HepG2 (cell line): ENCODE measurements at regions not wholly inside any gene's neighbourhood (a gene's known extent, or its start where the extent isn't known, plus 50 kb on each side); places are given as distances from the start of the nearest gene placed in this dataset.
A peak's percentile ranks its signal among the peaks of the same experiment; 100 is the strongest.

ENCODE experiments used
- AGO2 ChIP-seq: fragments of 200-400 bp; formaldehyde crosslinking; optimal IDR thresholded peaks from 2 replicates; pipeline ENCODE3; 2017; ENCODE audit warnings: mild to moderate bottlenecking, low read depth, low read length, moderate library complexity
- ARNT2 ChIP-seq: sonication (generic); formaldehyde crosslinking; IDR thresholded peaks from 2 replicates; pipeline ENCODE4 v1.8.0; 2022; ENCODE audit warnings: mild to moderate bottlenecking, low read depth, missing genetic modification reagents, moderate library complexity
- ATAD3A ChIP-seq: sonication (generic); formaldehyde crosslinking; IDR thresholded peaks from 2 replicates; pipeline ENCODE4 v1.4.0; 2020; ENCODE audit warnings: missing genetic modification reagents
- ATF1 ChIP-seq: IDR thresholded peaks from 2 replicates; pipeline ENCODE4 v1.6.1; 2016; ENCODE audit warnings: mild to moderate bottlenecking, control low read depth
- CBX1 ChIP-seq: IDR thresholded peaks from one replicate; pipeline ENCODE4 v1.6.1; 2016; ENCODE audit warnings: antibody characterized with exemption, low read depth
- ERF ChIP-seq: IDR thresholded peaks from 2 replicates; pipeline ENCODE4 v1.6.1; 2018; ENCODE audit warnings: missing biosample characterization, missing genetic modification reagents
- ETV6 ChIP-seq: sonication (generic); formaldehyde crosslinking; conservative IDR thresholded peaks from 2 replicates; pipeline ENCODE4 v1.4.0; 2020; ENCODE audit warnings: missing genetic modification reagents
- FOXP1 ChIP-seq, 2 experiments: fragments of 450-650 bp in 1 of 2; IDR thresholded peaks; 2 replicates each; pipeline ENCODE4 v1.6.1; 2017 to 2018; ENCODE audit warnings: antibody characterized with exemption in 1 of 2
- GMEB1 ChIP-seq: sonication (generic); formaldehyde crosslinking; IDR thresholded peaks from 2 replicates; pipeline ENCODE4 v1.5.1; 2020; ENCODE audit warnings: missing genetic modification reagents, mild to moderate bottlenecking, borderline replicate concordance
- HDAC2 ChIP-seq: sonication (generic); formaldehyde crosslinking; IDR thresholded peaks from 2 replicates; pipeline ENCODE4 v1.4.0; 2020; ENCODE audit warnings: missing genetic modification reagents
- MZF1 ChIP-seq: sonication (generic); formaldehyde crosslinking; IDR thresholded peaks from 2 replicates; pipeline ENCODE4 v1.8.1; 2023; ENCODE audit warnings: mild to moderate bottlenecking, missing genetic modification reagents, borderline replicate concordance
- RXRB ChIP-seq: IDR thresholded peaks from 2 replicates; pipeline ENCODE4 v1.6.1; 2016; ENCODE audit warnings: borderline replicate concordance, missing genetic modification reagents, missing compliant biosample characterization
- SKI ChIP-seq: fragments of 450-650 bp; IDR thresholded peaks from one replicate; pipeline ENCODE4 v1.6.1; 2018; ENCODE audit warnings: mild to moderate bottlenecking; ENCODE audit not compliant: partially characterized antibody
- SMARCC2 ChIP-seq: fragments of 450-650 bp; IDR thresholded peaks from 2 replicates; pipeline ENCODE4 v1.6.1; 2017; ENCODE audit warnings: antibody characterized with exemption, mild to moderate bottlenecking
- SNAPC2 ChIP-seq: sonication (generic); formaldehyde crosslinking; IDR thresholded peaks from 2 replicates; pipeline ENCODE4 v1.8.1; 2022; ENCODE audit warnings: mild to moderate bottlenecking, missing genetic modification reagents
- TSC22D2 ChIP-seq: sonication (generic); formaldehyde crosslinking; IDR thresholded peaks from 2 replicates; pipeline ENCODE4 v1.5.1; 2020; ENCODE audit warnings: missing genetic modification reagents, mild to moderate bottlenecking, borderline replicate concordance
- ZNF160 ChIP-seq: sonication (generic); formaldehyde crosslinking; IDR thresholded peaks from 2 replicates; pipeline ENCODE4 v1.8.0; 2022; ENCODE audit warnings: mild to moderate bottlenecking, inconsistent platforms, missing genetic modification reagents
- ZNF792 ChIP-seq: IDR thresholded peaks from 2 replicates; pipeline ENCODE4 v1.6.1; 2016
- TF ChIP-seq, protein P1 (sequence below): sonication (generic); formaldehyde crosslinking; IDR thresholded peaks from 2 replicates; pipeline ENCODE4 v1.4.0; 2020; ENCODE audit warnings: missing genetic modification reagents
- TF ChIP-seq, protein P2 (sequence below), 2 experiments: sonication (generic) in 1 of 2; formaldehyde crosslinking in 1 of 2; IDR thresholded peaks; 2 replicates each; pipeline versions ENCODE4 v1.4.0 to v1.6.1; 2016 to 2020; ENCODE audit warnings: borderline replicate concordance in 1 of 2, low read depth in 1 of 2, mild to moderate bottlenecking in 1 of 2, missing genetic modification reagents in 1 of 2

DNA sequence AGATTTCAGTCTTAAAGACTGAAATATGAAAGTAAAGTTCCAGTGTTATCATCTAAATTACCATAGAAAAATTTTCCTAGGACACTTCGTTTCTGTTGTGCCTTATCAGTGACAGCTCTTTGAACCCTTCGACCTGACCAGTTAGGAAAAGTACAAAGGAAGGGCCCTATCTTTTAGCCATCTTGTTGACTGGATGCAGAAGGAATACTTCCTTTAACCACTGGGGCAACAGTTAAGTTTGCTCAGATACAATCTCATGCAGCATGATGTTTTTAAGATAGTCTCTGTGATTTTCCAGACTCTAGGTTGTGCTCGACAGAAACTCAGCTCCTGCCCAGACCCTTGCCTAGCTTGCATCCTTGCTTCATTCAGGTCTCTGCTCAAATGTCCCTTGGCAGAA, 210.5 kb upstream of the RPS6KA3 start (continued):
- TF ChIP-seq, protein P1, sequence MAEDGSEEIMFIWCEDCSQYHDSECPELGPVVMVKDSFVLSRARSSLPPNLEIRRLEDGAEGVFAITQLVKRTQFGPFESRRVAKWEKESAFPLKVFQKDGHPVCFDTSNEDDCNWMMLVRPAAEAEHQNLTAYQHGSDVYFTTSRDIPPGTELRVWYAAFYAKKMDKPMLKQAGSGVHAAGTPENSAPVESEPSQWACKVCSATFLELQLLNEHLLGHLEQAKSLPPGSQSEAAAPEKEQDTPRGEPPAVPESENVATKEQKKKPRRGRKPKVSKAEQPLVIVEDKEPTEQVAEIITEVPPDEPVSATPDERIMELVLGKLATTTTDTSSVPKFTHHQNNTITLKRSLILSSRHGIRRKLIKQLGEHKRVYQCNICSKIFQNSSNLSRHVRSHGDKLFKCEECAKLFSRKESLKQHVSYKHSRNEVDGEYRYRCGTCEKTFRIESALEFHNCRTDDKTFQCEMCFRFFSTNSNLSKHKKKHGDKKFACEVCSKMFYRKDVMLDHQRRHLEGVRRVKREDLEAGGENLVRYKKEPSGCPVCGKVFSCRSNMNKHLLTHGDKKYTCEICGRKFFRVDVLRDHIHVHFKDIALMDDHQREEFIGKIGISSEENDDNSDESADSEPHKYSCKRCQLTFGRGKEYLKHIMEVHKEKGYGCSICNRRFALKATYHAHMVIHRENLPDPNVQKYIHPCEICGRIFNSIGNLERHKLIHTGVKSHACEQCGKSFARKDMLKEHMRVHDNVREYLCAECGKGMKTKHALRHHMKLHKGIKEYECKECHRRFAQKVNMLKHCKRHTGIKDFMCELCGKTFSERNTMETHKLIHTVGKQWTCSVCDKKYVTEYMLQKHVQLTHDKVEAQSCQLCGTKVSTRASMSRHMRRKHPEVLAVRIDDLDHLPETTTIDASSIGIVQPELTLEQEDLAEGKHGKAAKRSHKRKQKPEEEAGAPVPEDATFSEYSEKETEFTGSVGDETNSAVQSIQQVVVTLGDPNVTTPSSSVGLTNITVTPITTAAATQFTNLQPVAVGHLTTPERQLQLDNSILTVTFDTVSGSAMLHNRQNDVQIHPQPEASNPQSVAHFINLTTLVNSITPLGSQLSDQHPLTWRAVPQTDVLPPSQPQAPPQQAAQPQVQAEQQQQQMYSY, result no peak
- TF ChIP-seq SKI (no peak), AGO2 (no peak), TSC22D2 (CRISPR knock-in tag) (no peak), ATF1 (CRISPR knock-in tag) (no peak), GMEB1 (no peak), ATAD3A (CRISPR knock-in tag) (no peak), FOXP1 (IDR thresholded peaks at IDR 0.05) (no peak), FOXP1 (CRISPR knock-in tag; IDR thresholded peaks at IDR 0.05) (peak; percentile 66; the same call in 1 of the 2 replicates), MZF1 (CRISPR knock-in tag) (no peak), ETV6 (CRISPR knock-in tag) (no peak), HDAC2 (CRISPR knock-in tag) (peak; percentile 66; the same call in 1 of the 2 replicates), ZNF792 (CRISPR knock-in tag) (no peak), SNAPC2 (no peak), CBX1 (no peak), RXRB (CRISPR knock-in tag) (0 out of 2 replicates have a peak, but pooled peaks have one; percentile 69), SMARCC2 (no peak), ERF (CRISPR knock-in tag) (no peak), ARNT2 (CRISPR knock-in tag) (no peak), ZNF160 (CRISPR knock-in tag) (no peak)
- TF ChIP-seq, protein P2, sequence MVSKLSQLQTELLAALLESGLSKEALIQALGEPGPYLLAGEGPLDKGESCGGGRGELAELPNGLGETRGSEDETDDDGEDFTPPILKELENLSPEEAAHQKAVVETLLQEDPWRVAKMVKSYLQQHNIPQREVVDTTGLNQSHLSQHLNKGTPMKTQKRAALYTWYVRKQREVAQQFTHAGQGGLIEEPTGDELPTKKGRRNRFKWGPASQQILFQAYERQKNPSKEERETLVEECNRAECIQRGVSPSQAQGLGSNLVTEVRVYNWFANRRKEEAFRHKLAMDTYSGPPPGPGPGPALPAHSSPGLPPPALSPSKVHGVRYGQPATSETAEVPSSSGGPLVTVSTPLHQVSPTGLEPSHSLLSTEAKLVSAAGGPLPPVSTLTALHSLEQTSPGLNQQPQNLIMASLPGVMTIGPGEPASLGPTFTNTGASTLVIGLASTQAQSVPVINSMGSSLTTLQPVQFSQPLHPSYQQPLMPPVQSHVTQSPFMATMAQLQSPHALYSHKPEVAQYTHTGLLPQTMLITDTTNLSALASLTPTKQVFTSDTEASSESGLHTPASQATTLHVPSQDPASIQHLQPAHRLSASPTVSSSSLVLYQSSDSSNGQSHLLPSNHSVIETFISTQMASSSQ (IDR thresholded peaks at IDR 0.05; ENCODE audit: low read depth), result peak; percentile 25; the same call in 1 of the 2 replicates
- TF ChIP-seq, protein P2 (CRISPR knock-in tag; IDR thresholded peaks at IDR 0.05; ENCODE audit: borderline replicate concordance), result no peak
